ENCODE measurements at regions not wholly inside any gene's neighbourhood (a gene's known extent, or its start where the extent isn't known, plus 50 kb on each side); places are given as distances from the start of the nearest gene placed in this dataset.

DNA sequence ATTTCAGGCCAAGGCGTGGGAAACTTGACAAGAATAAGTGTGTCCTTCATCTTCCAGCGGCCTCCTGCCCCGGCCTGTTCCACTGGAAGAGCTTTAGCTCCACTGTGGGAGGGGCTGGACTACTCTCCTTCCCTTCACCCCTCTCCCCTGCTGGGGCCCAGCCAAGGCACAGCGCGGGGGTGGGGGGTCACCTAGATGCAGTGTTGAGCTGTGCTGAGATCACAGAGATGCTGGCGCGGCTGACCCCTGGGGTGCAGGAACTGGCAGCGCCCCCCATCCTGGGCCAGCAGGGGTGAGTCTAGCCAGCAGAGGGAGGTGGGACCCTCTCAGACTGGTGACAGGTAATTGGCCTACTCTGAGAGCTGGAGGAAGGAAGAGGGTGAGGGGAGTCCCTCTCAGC, 111.8 kb upstream of the LHX1 start (continued):
- TF ChIP-seq, protein P1, sequence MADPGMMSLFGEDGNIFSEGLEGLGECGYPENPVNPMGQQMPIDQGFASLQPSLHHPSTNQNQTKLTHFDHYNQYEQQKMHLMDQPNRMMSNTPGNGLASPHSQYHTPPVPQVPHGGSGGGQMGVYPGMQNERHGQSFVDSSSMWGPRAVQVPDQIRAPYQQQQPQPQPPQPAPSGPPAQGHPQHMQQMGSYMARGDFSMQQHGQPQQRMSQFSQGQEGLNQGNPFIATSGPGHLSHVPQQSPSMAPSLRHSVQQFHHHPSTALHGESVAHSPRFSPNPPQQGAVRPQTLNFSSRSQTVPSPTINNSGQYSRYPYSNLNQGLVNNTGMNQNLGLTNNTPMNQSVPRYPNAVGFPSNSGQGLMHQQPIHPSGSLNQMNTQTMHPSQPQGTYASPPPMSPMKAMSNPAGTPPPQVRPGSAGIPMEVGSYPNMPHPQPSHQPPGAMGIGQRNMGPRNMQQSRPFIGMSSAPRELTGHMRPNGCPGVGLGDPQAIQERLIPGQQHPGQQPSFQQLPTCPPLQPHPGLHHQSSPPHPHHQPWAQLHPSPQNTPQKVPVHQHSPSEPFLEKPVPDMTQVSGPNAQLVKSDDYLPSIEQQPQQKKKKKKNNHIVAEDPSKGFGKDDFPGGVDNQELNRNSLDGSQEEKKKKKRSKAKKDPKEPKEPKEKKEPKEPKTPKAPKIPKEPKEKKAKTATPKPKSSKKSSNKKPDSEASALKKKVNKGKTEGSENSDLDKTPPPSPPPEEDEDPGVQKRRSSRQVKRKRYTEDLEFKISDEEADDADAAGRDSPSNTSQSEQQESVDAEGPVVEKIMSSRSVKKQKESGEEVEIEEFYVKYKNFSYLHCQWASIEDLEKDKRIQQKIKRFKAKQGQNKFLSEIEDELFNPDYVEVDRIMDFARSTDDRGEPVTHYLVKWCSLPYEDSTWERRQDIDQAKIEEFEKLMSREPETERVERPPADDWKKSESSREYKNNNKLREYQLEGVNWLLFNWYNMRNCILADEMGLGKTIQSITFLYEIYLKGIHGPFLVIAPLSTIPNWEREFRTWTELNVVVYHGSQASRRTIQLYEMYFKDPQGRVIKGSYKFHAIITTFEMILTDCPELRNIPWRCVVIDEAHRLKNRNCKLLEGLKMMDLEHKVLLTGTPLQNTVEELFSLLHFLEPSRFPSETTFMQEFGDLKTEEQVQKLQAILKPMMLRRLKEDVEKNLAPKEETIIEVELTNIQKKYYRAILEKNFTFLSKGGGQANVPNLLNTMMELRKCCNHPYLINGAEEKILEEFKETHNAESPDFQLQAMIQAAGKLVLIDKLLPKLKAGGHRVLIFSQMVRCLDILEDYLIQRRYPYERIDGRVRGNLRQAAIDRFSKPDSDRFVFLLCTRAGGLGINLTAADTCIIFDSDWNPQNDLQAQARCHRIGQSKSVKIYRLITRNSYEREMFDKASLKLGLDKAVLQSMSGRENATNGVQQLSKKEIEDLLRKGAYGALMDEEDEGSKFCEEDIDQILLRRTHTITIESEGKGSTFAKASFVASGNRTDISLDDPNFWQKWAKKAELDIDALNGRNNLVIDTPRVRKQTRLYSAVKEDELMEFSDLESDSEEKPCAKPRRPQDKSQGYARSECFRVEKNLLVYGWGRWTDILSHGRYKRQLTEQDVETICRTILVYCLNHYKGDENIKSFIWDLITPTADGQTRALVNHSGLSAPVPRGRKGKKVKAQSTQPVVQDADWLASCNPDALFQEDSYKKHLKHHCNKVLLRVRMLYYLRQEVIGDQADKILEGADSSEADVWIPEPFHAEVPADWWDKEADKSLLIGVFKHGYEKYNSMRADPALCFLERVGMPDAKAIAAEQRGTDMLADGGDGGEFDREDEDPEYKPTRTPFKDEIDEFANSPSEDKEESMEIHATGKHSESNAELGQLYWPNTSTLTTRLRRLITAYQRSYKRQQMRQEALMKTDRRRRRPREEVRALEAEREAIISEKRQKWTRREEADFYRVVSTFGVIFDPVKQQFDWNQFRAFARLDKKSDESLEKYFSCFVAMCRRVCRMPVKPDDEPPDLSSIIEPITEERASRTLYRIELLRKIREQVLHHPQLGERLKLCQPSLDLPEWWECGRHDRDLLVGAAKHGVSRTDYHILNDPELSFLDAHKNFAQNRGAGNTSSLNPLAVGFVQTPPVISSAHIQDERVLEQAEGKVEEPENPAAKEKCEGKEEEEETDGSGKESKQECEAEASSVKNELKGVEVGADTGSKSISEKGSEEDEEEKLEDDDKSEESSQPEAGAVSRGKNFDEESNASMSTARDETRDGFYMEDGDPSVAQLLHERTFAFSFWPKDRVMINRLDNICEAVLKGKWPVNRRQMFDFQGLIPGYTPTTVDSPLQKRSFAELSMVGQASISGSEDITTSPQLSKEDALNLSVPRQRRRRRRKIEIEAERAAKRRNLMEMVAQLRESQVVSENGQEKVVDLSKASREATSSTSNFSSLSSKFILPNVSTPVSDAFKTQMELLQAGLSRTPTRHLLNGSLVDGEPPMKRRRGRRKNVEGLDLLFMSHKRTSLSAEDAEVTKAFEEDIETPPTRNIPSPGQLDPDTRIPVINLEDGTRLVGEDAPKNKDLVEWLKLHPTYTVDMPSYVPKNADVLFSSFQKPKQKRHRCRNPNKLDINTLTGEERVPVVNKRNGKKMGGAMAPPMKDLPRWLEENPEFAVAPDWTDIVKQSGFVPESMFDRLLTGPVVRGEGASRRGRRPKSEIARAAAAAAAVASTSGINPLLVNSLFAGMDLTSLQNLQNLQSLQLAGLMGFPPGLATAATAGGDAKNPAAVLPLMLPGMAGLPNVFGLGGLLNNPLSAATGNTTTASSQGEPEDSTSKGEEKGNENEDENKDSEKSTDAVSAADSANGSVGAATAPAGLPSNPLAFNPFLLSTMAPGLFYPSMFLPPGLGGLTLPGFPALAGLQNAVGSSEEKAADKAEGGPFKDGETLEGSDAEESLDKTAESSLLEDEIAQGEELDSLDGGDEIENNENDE (IDR thresholded peaks at IDR 0.05; ENCODE audit: insufficient replicate concordance, low read length), result no peak
- TF ChIP-seq BACH1 (IDR thresholded peaks at IDR 0.05; ENCODE audit: low read length), result no peak
- TF ChIP-seq SAP30 (IDR thresholded peaks at IDR 0.05; ENCODE audit: insufficient read depth, insufficient replicate concordance, low read length), result no peak
- TF ChIP-seq TEAD4 (IDR thresholded peaks at IDR 0.05; ENCODE audit: low read depth, low read length), result no peak
- no peak for TF ChIP-seq TAF7 (optimal IDR thresholded peaks at IDR 0.05; ENCODE audit: borderline replicate concordance, low read depth, low read length)
- TF ChIP-seq ASH2L (IDR thresholded peaks at IDR 0.05; ENCODE audit: low read length), result no peak
- no peak for TF ChIP-seq SRF (IDR thresholded peaks at IDR 0.05; ENCODE audit: low read depth, low read length)
- TF ChIP-seq EGR1 (IDR thresholded peaks at IDR 0.05; ENCODE audit: borderline replicate concordance, low read depth, low read length), result no peak
- TF ChIP-seq POLR2AphosphoS5 (IDR thresholded peaks at IDR 0.05; ENCODE audit: low read depth, low read length), result no peak
- TF ChIP-seq BRCA1 (IDR thresholded peaks at IDR 0.05; ENCODE audit: low read depth, low read length), result no peak
- TF ChIP-seq RFX5 (IDR thresholded peaks at IDR 0.05; ENCODE audit: borderline replicate concordance, low read depth, low read length), result no peak
